SK-N-SH (cell line): ENCODE measurements at regions not wholly inside any gene's neighbourhood (a gene's known extent, or its start where the extent isn't known, plus 50 kb on each side); places are given as distances from the start of the nearest gene placed in this dataset.

ENCODE experiments used
- CTCF ChIA-PET: fragments of 300-600, 350-600 bp; formaldehyde crosslinking; extraction: SDS; loops from one replicate; lab custom pipeline; 2021; lab: Yijun Ruan, JAX
- POLR2A ChIA-PET: fragments of 350-600 bp; sonication (Branson Sonifier 250); formaldehyde crosslinking; extraction: SDS; loops from one replicate; lab custom pipeline; 2020; ENCODE audit warnings: antibody characterized with exemption, inconsistent platforms; lab: Yijun Ruan, JAX
- DNase-seq: peaks from one replicate; pipeline ENCODE4 v3.0.0; 2012
- H2AFZ ChIP-seq: fragments of 200-600 bp; sonication (generic); 2 replicates; pipeline ENCODE4 v1.8.1; 2016; ENCODE audit warnings: antibody characterized with exemption, mild to moderate bottlenecking, low read depth
- H3F3A ChIP-seq: fragments of 200-600 bp; sonication (generic); replicated peaks from 2 replicates; pipeline ENCODE3; 2016; ENCODE audit warnings: antibody characterized with exemption, mild to moderate bottlenecking; ENCODE audit not compliant: insufficient read depth
- H3K27ac ChIP-seq, 2 experiments: fragments of 200-500 bp in 1 of 2; fragments of 200-600 bp in 1 of 2; sonication (Bioruptor generic) in 1 of 2; sonication (generic), shearing (Covaris generic) in 1 of 2; 2 replicates each; pipeline versions ENCODE4 v1.5.1 to v1.6.1; 2014 to 2016; ENCODE audit warnings: low read depth in 2 of 2, inconsistent platforms in 1 of 2, low read length in 1 of 2, mild to moderate bottlenecking in 1 of 2, mixed read lengths in 1 of 2
- H3K27me3 ChIP-seq: fragments of 200-600 bp; sonication (generic), shearing (Covaris generic); 2 replicates; pipeline ENCODE4 v1.6.1; 2016; ENCODE audit warnings: mixed run types; ENCODE audit not compliant: insufficient read depth
- H3K36me3 ChIP-seq, 2 experiments: fragments of 200-500 bp in 1 of 2; fragments of 200-600 bp in 1 of 2; sonication (Bioruptor generic) in 1 of 2; sonication (generic) in 1 of 2; replicated peaks in 1 of 2; 2 replicates each; pipeline versions ENCODE3 to v1.5.1; 2014 to 2016; ENCODE audit warnings: low read length in 1 of 2, mild to moderate bottlenecking in 1 of 2; ENCODE audit not compliant: insufficient read depth in 2 of 2, control insufficient read depth in 1 of 2
- H3K4me1 ChIP-seq, 2 experiments: fragments of 200-500 bp in 1 of 2; fragments of 200-600 bp in 1 of 2; sonication (Bioruptor generic) in 1 of 2; sonication (generic), shearing (Covaris generic) in 1 of 2; 2 replicates each; pipeline versions ENCODE4 v1.5.1 to v1.6.1; 2014 to 2016; ENCODE audit warnings: low read depth in 1 of 2, low read length in 1 of 2, mixed run types in 1 of 2; ENCODE audit not compliant: insufficient read depth in 2 of 2, control insufficient read depth in 1 of 2
- H3K4me2 ChIP-seq: fragments of 200-600 bp; sonication (generic), shearing (Covaris generic); 2 replicates; pipeline ENCODE4 v1.6.1; 2017; ENCODE audit warnings: mixed run types
- H3K4me3 ChIP-seq, 2 experiments: fragments of 200-500 bp in 1 of 2; fragments of 200-600 bp in 1 of 2; sonication (Bioruptor generic) in 1 of 2; sonication (generic), shearing (Covaris generic) in 1 of 2; 2 replicates each; pipeline versions ENCODE4 v1.5.1 to v1.8.1; 2014 to 2016; ENCODE audit warnings: low read depth in 2 of 2, inconsistent platforms in 1 of 2, low read length in 1 of 2, mild to moderate bottlenecking in 1 of 2, mixed read lengths in 1 of 2, moderate library complexity in 1 of 2
- H3K79me2 ChIP-seq: fragments of 200-600 bp; sonication (generic); 2 replicates; pipeline ENCODE4 v1.8.1; 2017; ENCODE audit warnings: mild to moderate bottlenecking; ENCODE audit not compliant: insufficient read depth
- H3K9ac ChIP-seq: fragments of 200-600 bp; sonication (generic); 2 replicates; pipeline ENCODE4 v1.6.1; 2017; ENCODE audit warnings: mixed run types
- H3K9me2 ChIP-seq: fragments of 200-600 bp; sonication (generic); 2 replicates; pipeline ENCODE4 v1.6.1; 2017; ENCODE audit warnings: mixed run types
- H3K9me3 ChIP-seq: fragments of 200-600 bp; sonication (generic); 2 replicates; pipeline ENCODE4 v1.6.1; 2017; ENCODE audit warnings: mixed run types, mild to moderate bottlenecking, moderate library complexity
- H4K20me1 ChIP-seq: fragments of 200-600 bp; sonication (generic); 2 replicates; pipeline ENCODE4 v1.6.1; 2017; ENCODE audit warnings: mild to moderate bottlenecking, mixed run types; ENCODE audit not compliant: insufficient read depth
- CHD2 ChIP-seq: fragments of 150-350 bp; IDR thresholded peaks from 2 replicates; pipeline ENCODE4 v1.6.1; 2018; ENCODE audit warnings: low read length; ENCODE audit not compliant: partially characterized antibody
- CTCF ChIP-seq: fragments of 200-600 bp; sonication (generic); IDR thresholded peaks from 2 replicates; pipeline ENCODE4 v1.6.1; 2017; ENCODE audit warnings: antibody characterized with exemption, mild to moderate bottlenecking, moderate library complexity
- EZH2phosphoT487 ChIP-seq: fragments of 200-600 bp; sonication (generic); IDR thresholded peaks from 2 replicates; pipeline ENCODE4 v1.6.1; 2017; ENCODE audit warnings: low read depth, mixed run types, mild to moderate bottlenecking, antibody characterized with exemption, moderate library complexity, borderline replicate concordance
- FOSL2 ChIP-seq: IDR thresholded peaks from 2 replicates; pipeline ENCODE4 v1.4.0; 2012; ENCODE audit warnings: low read depth, mild to moderate bottlenecking, moderate library complexity, borderline replicate concordance
- FOXJ3 ChIP-seq: sonication (generic); formaldehyde crosslinking; IDR thresholded peaks from 2 replicates; pipeline ENCODE4 v1.5.1; 2020; ENCODE audit warnings: mild to moderate bottlenecking, missing genetic modification reagents
- FOXM1 ChIP-seq: IDR thresholded peaks from 2 replicates; pipeline ENCODE4 v1.4.0; 2012; ENCODE audit warnings: low read depth, mild to moderate bottlenecking
- IRF3 ChIP-seq: fragments of 150-350 bp; IDR thresholded peaks from 2 replicates; pipeline ENCODE4 v1.6.1; 2016; ENCODE audit warnings: mild to moderate bottlenecking, low read depth, low read length
- JUND ChIP-seq: IDR thresholded peaks from 2 replicates; pipeline ENCODE4 v1.4.0; 2012
- MEF2A ChIP-seq: IDR thresholded peaks from 2 replicates; pipeline ENCODE4 v1.4.0; 2012; ENCODE audit warnings: low read depth, borderline replicate concordance
- NRF1 ChIP-seq: IDR thresholded peaks from 2 replicates; pipeline ENCODE4 v1.6.1; 2012; ENCODE audit warnings: low read depth, mild to moderate bottlenecking, low read length
- POLR2AphosphoS5 ChIP-seq: IDR thresholded peaks from 2 replicates; pipeline ENCODE4 v1.6.1; 2012; ENCODE audit warnings: low read depth, low read length
- RAD21 ChIP-seq: IDR thresholded peaks from 2 replicates; pipeline ENCODE4 v1.6.1; 2012; ENCODE audit warnings: mild to moderate bottlenecking, low read length
- RCOR1 ChIP-seq: fragments of 150-350 bp; IDR thresholded peaks from 2 replicates; pipeline ENCODE4 v1.6.1; 2017; ENCODE audit warnings: antibody characterized with exemption, low read length
- REST ChIP-seq: IDR thresholded peaks from 2 replicates; pipeline ENCODE4 v1.6.1; 2012; ENCODE audit warnings: mild to moderate bottlenecking, low read depth, low read length, moderate library complexity
- RFX5 ChIP-seq: IDR thresholded peaks from 2 replicates; pipeline ENCODE4 v1.6.1; 2012; ENCODE audit warnings: mild to moderate bottlenecking, improper control_type of control experiment, low read length
- RXRA ChIP-seq: IDR thresholded peaks from 2 replicates; pipeline ENCODE4 v1.4.0; 2012; ENCODE audit warnings: low read depth, mild to moderate bottlenecking, borderline replicate concordance
- SIN3A ChIP-seq: IDR thresholded peaks from 2 replicates; pipeline ENCODE4 v1.6.1; 2012; ENCODE audit warnings: low read depth, mild to moderate bottlenecking, low read length, moderate library complexity, borderline replicate concordance
- TEAD4 ChIP-seq: IDR thresholded peaks from 2 replicates; pipeline ENCODE4 v1.4.0; 2012; ENCODE audit warnings: mild to moderate bottlenecking, borderline replicate concordance; ENCODE audit not compliant: insufficient read depth
- USF1 ChIP-seq: IDR thresholded peaks from 2 replicates; pipeline ENCODE4 v1.4.0; 2012; ENCODE audit warnings: low read depth, borderline replicate concordance
- ZBTB33 ChIP-seq: IDR thresholded peaks from 2 replicates; pipeline ENCODE4 v1.4.0; 2012; ENCODE audit warnings: low read depth, borderline replicate concordance
- WGBS: methylation state at CpG from one replicate; pipeline ENCODE4 v1.1.6; 2017; ENCODE audit warnings: low lambda C conversion rate; 5-methylcytosine and 5-hydroxymethylcytosine counted together

GRCh38 chr5:24161559-24161958, 483.2 kb downstream of the CDH10 start:
- Histone ChIP-seq H3K4me3 (no peak overlapping the region), H3K9me2 (no peaks in the 10 kb centered on the region), H3K9me3 (peaks cover 6% of the 10 kb centered on the region; the same call in 1 of the 2 replicates), H2AFZ (no peak overlapping the region), H3K4me2 (no peak overlapping the region), H3K79me2 (no peaks in the 10 kb centered on the region), H3K9ac (no peak overlapping the region), H3K27me3 (no peaks in the 10 kb centered on the region), H3K36me3 (no peaks in the 10 kb centered on the region), H4K20me1 (no peaks in the 10 kb centered on the region), H3F3A (no peaks in the 10 kb centered on the region), H3K27ac (no peak overlapping the region), H3K4me1 (no peaks in the 10 kb centered on the region)
- no peak for DNase-seq
- 0% methylated on average over 2 of the region's 2 CpGs for WGBS
- CTCF ChIA-PET: no interaction called here
- TF ChIP-seq FOSL2 (no peak), EZH2phosphoT487 (no peak), SIN3A (no peak), RFX5 (no peak), RAD21 (no peak), CHD2 (no peak), MEF2A (no peak), NRF1 (no peak), USF1 (no peak), TEAD4 (no peak), RXRA (no peak), ZBTB33 (no peak)
- POLR2A ChIA-PET: no interaction called here

GRCh38 chr5:24162343-24162742, 482.4 kb downstream of the CDH10 start:
- H3K4me2 ChIP-seq: no peak overlapping the region
- H3K36me3 ChIP-seq: no peaks in the 10 kb centered on the region
- H3K9ac ChIP-seq: no peak overlapping the region
- H3K9me3 ChIP-seq: peaks cover 5% of the 10 kb centered on the region; the same call in 1 of the 2 replicates
- H3K9me2 ChIP-seq: no peaks in the 10 kb centered on the region
- H3K27ac ChIP-seq: no peak overlapping the region
- H3K4me3 ChIP-seq: no peak overlapping the region
- H3F3A ChIP-seq: no peaks in the 10 kb centered on the region
- H3K4me1 ChIP-seq: no peaks in the 10 kb centered on the region
- no peak for DNase-seq
- H4K20me1 ChIP-seq: no peaks in the 10 kb centered on the region
- H3K79me2 ChIP-seq: no peaks in the 10 kb centered on the region
- H3K27me3 ChIP-seq: no peaks in the 10 kb centered on the region
- POLR2A ChIA-PET: no interaction called here
- CTCF ChIA-PET: no interaction called here
- no peak overlapping the region for H2AFZ ChIP-seq
- TF ChIP-seq NRF1 (no peak), MEF2A (no peak), EZH2phosphoT487 (no peak), IRF3 (no peak), JUND (no peak), POLR2AphosphoS5 (no peak), REST (no peak), RCOR1 (no peak), CTCF (no peak), FOXJ3 (CRISPR knock-in tag) (no peak), FOSL2 (no peak), RFX5 (no peak), FOXM1 (no peak)
